Endodermal cell (in vitro differentiated cells): ENCODE measurements at regions not wholly inside any gene's neighbourhood (a gene's known extent, or its start where the extent isn't known, plus 50 kb on each side); places are given as distances from the start of the nearest gene placed in this dataset.

ENCODE experiments used
- DNase-seq: peaks from one replicate; pipeline ENCODE4 v3.0.0-alpha.2; 2017
- H3K27ac ChIP-seq: 2 replicates; pipeline ENCODE4 v1.5.1; 2013; ENCODE audit warnings: mild to moderate bottlenecking, low read depth, low read length, moderate library complexity
- H3K27me3 ChIP-seq: 2 replicates; pipeline ENCODE4 v1.6.1; 2013; ENCODE audit warnings: mild to moderate bottlenecking, low read length, moderate library complexity; ENCODE audit not compliant: insufficient read depth, control insufficient read depth, poor library complexity, severe bottlenecking
- H3K36me3 ChIP-seq: 2 replicates; pipeline ENCODE4 v1.7.0; 2013; ENCODE audit warnings: mild to moderate bottlenecking, low read length, moderate library complexity; ENCODE audit not compliant: control insufficient read depth, insufficient read depth
- H3K4me1 ChIP-seq: one replicate; pipeline ENCODE4 v1.7.0; 2013; ENCODE audit warnings: low read length; ENCODE audit not compliant: control insufficient read depth, insufficient read depth
- H3K4me3 ChIP-seq: 2 replicates; pipeline ENCODE4 v1.5.1; 2013; ENCODE audit warnings: mild to moderate bottlenecking, low read length, moderate library complexity
- H3K9ac ChIP-seq: 2 replicates; pipeline ENCODE4 v1.6.1; 2013; ENCODE audit warnings: mild to moderate bottlenecking, low read length, moderate library complexity; ENCODE audit not compliant: poor library complexity, severe bottlenecking; ENCODE audit errors: extremely low read depth
- H3K9me3 ChIP-seq: 2 replicates; pipeline ENCODE4 v1.6.1; 2013; ENCODE audit warnings: mild to moderate bottlenecking, low read length, moderate library complexity; ENCODE audit not compliant: control insufficient read depth
- H3K27ac Mint-ChIP-seq: 2 replicates; pipeline ENCODE4 v1.8.0; 2020; ENCODE audit warnings: mixed read lengths
- H3K27me3 Mint-ChIP-seq: 2 replicates; pipeline ENCODE4 v1.8.0; 2021; ENCODE audit warnings: mild to moderate bottlenecking, mixed read lengths; ENCODE audit not compliant: insufficient read depth
- H3K36me3 Mint-ChIP-seq: 2 replicates; pipeline ENCODE4 v1.8.0; 2020; ENCODE audit warnings: low read depth, mixed read lengths
- H3K4me1 Mint-ChIP-seq: 2 replicates; pipeline ENCODE4 v1.8.0; 2020; ENCODE audit warnings: mixed read lengths
- H3K4me3 Mint-ChIP-seq: 2 replicates; pipeline ENCODE4 v1.8.0; 2020; ENCODE audit warnings: mild to moderate bottlenecking, moderate library complexity, mixed read lengths
- H3K9me3 Mint-ChIP-seq: 2 replicates; pipeline ENCODE4 v1.8.0; 2020; ENCODE audit warnings: mild to moderate bottlenecking, mixed read lengths
- CTCF ChIP-seq: fragments of 200-600 bp; sonication (generic); conservative IDR thresholded peaks from 2 replicates; pipeline ENCODE4 v1.5.0; 2021; ENCODE audit warnings: antibody characterized with exemption, mild to moderate bottlenecking
- WGBS, 2 experiments: methylation state at CpG; one replicate each; pipeline versions ENCODE4 v1.1.5 to v1.1.7; 2013; ENCODE audit warnings: missing lambda C conversion rate in 2 of 2, mixed read lengths in 1 of 2; ENCODE audit not compliant: insufficient coverage in 1 of 2, insufficient read length in 1 of 2; 5-methylcytosine and 5-hydroxymethylcytosine counted together

DNA sequence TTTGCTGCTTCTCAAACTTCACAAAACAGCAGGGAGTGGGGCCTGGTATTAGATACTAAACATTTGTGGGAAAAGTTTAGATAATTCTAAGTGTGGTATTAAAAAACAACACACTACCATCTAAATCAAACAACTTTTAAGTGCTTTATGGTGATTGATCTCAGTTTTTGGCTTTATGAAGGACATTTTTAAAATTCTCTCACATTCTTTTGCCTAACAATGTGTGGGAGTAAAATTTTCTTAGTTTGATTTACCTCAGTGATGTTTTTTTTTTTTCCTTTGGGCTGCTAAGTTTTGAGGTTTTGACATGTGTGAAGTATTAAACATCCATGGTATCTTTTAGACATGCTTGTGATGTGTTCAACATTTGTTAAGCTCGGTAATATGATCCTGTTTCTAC is 116.2 kb downstream of the DISP1 start:
- no peak for TF ChIP-seq CTCF
- 78 to 89% methylated on average over 1 of the region's 1 CpG for WGBS, 2 experiments
- no peak overlapping the region for H3K9ac ChIP-seq
- Mint-ChIP-seq H3K36me3 (no peaks in the 10 kb centered on the region), H3K27me3 (no peaks in the 10 kb centered on the region), H3K9me3 (no peaks in the 10 kb centered on the region), H3K4me1 (peaks cover 28% of the 10 kb centered on the region), H3K4me3 (no peak overlapping the region), H3K27ac (no peak overlapping the region)
- no peak for DNase-seq
- no peaks in the 10 kb centered on the region for H3K36me3 ChIP-seq
- H3K27ac ChIP-seq: no peak overlapping the region
- H3K4me3 ChIP-seq: no peak overlapping the region
- no peaks in the 10 kb centered on the region for H3K9me3 ChIP-seq
- H3K27me3 ChIP-seq: no peaks in the 10 kb centered on the region
- no peaks in the 10 kb centered on the region for H3K4me1 ChIP-seq

GRCh38 chr1:222933273-222933672 is 118.4 kb downstream of the DISP1 start:
- WGBS, 2 experiments: 100% methylated on average over 1 of the region's 2 CpGs; no CpG with 5 or more reads in 1 of the 2 experiments
- no peaks in the 10 kb centered on the region for H3K36me3 ChIP-seq
- no peak overlapping the region for H3K4me3 ChIP-seq
- no peak overlapping the region for H3K9ac ChIP-seq
- H3K4me1 ChIP-seq: no peaks in the 10 kb centered on the region
- no peaks in the 10 kb centered on the region for H3K27me3 ChIP-seq
- H3K27me3 Mint-ChIP-seq: no peaks in the 10 kb centered on the region
- H3K4me3 Mint-ChIP-seq: no peak overlapping the region
- H3K27ac ChIP-seq: no peak overlapping the region
- peaks cover 17% of the 10 kb centered on the region for H3K4me1 Mint-ChIP-seq
- no peak for TF ChIP-seq CTCF
- H3K9me3 ChIP-seq: no peaks in the 10 kb centered on the region
- no peak for DNase-seq
- no peaks in the 10 kb centered on the region for H3K36me3 Mint-ChIP-seq
- no peak overlapping the region for H3K27ac Mint-ChIP-seq
- no peaks in the 10 kb centered on the region for H3K9me3 Mint-ChIP-seq

DNA sequence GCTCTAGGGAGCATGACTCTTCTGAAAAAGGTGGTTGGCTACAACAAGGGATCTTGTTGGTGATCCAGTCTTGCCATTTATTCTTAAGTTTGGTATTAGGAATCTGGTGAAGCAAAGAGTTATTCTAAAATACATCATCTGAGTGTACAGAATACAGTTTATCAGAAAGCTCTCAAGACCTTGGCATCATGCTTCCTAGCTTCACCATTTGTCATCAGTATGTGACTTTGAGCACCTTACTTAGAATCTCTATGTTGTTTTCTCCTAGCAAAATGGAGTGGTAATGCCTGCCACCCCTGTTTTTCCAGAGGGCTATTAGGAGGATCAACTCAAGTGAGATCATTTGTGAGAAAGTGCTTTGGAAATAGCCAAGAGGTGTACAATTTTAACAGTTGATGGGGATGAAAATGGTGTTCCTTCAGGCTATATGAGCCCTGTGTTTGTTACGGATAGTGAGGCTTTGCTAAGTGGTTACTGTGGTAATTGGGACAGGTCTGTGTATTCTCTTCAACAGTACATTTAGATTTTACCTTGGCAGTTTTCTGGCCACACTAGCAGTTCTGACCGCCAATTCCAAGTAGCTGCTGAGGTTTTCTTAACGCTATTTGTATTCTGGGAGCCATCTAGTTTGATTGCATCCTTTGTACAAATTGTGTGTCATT is 120.5 kb downstream of the DISP1 start:
- Histone ChIP-seq H3K27ac (no peak overlapping the region), H3K27me3 (no peaks in the 10 kb centered on the region), H3K36me3 (no peaks in the 10 kb centered on the region), H3K9me3 (no peaks in the 10 kb centered on the region), H3K9ac (no peak overlapping the region), H3K4me1 (no peaks in the 10 kb centered on the region), H3K4me3 (no peak overlapping the region)
- 92 to 100% methylated on average over 2 to 3 of the region's 3 CpGs for WGBS, 2 experiments
- no peak overlapping the region for H3K27ac Mint-ChIP-seq
- no peaks in the 10 kb centered on the region for H3K27me3 Mint-ChIP-seq
- DNase-seq: no peak
- H3K9me3 Mint-ChIP-seq: no peaks in the 10 kb centered on the region
- H3K36me3 Mint-ChIP-seq: no peaks in the 10 kb centered on the region
- no peak overlapping the region for H3K4me3 Mint-ChIP-seq
- peaks cover 13% of the 10 kb centered on the region for H3K4me1 Mint-ChIP-seq
- no peak for TF ChIP-seq CTCF
